Parathyroid adenoma (tissue), 2 donors: ENCODE measurements at regions not wholly inside any gene's neighbourhood (a gene's known extent, or its start where the extent isn't known, plus 50 kb on each side); places are given as distances from the start of the nearest gene placed in this dataset.

Experiments
- H2AFZ ChIP-seq: fragments of 300-600 bp; sonication (generic); one replicate; pipeline ENCODE4 v1.7.0; 2017; ENCODE audit warnings: antibody characterized with exemption, mild to moderate bottlenecking
- H3K27ac ChIP-seq: fragments of 300-600 bp; sonication (generic); one replicate; pipeline ENCODE4 v1.7.0; 2017
- H3K27me3 ChIP-seq: fragments of 300-600 bp; sonication (generic); one replicate; pipeline ENCODE4 v1.7.0; 2017; ENCODE audit warnings: low read length; ENCODE audit not compliant: control insufficient read depth, insufficient read depth
- H3K36me3 ChIP-seq: fragments of 300-600 bp; sonication (generic); one replicate; pipeline ENCODE4 v1.7.0; 2017; ENCODE audit warnings: low read length; ENCODE audit not compliant: control insufficient read depth, insufficient read depth
- H3K4me1 ChIP-seq: fragments of 300-600 bp; sonication (generic); one replicate; pipeline ENCODE4 v1.7.0; 2017; ENCODE audit warnings: control low read depth
- H3K4me2 ChIP-seq: fragments of 300-600 bp; sonication (generic); one replicate; pipeline ENCODE4 v1.7.0; 2017; ENCODE audit warnings: low read length
- H3K4me3 ChIP-seq: fragments of 300-600 bp; sonication (generic); one replicate; pipeline ENCODE4 v1.7.0; 2017; ENCODE audit warnings: low read depth, low read length
- H3K79me2 ChIP-seq: fragments of 300-600 bp; sonication (generic); one replicate; pipeline ENCODE4 v1.7.0; 2017; ENCODE audit warnings: control low read depth
- H3K9ac ChIP-seq: fragments of 300-600 bp; sonication (generic); one replicate; pipeline ENCODE4 v1.7.0; 2017; ENCODE audit warnings: mild to moderate bottlenecking
- H3K9me3 ChIP-seq: fragments of 300-600 bp; sonication (generic); one replicate; pipeline ENCODE4 v1.7.0; 2017; ENCODE audit warnings: low read length; ENCODE audit not compliant: control insufficient read depth
- TF ChIP-seq, protein P1 (sequence below): fragments of 300-600 bp; sonication (generic); IDR thresholded peaks from one replicate; pipeline ENCODE4 v1.7.0; 2017; ENCODE audit warnings: antibody characterized with exemption, mild to moderate bottlenecking
- donor health status: primary hyperparathyroidism.

- no peaks in the 10 kb centered on the region for H3K4me1 ChIP-seq
- no peak overlapping the region for H2AFZ ChIP-seq
- no peak overlapping the region for H3K9ac ChIP-seq
- TF ChIP-seq, protein P1, sequence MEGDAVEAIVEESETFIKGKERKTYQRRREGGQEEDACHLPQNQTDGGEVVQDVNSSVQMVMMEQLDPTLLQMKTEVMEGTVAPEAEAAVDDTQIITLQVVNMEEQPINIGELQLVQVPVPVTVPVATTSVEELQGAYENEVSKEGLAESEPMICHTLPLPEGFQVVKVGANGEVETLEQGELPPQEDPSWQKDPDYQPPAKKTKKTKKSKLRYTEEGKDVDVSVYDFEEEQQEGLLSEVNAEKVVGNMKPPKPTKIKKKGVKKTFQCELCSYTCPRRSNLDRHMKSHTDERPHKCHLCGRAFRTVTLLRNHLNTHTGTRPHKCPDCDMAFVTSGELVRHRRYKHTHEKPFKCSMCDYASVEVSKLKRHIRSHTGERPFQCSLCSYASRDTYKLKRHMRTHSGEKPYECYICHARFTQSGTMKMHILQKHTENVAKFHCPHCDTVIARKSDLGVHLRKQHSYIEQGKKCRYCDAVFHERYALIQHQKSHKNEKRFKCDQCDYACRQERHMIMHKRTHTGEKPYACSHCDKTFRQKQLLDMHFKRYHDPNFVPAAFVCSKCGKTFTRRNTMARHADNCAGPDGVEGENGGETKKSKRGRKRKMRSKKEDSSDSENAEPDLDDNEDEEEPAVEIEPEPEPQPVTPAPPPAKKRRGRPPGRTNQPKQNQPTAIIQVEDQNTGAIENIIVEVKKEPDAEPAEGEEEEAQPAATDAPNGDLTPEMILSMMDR, result no peak
- no peaks in the 10 kb centered on the region for H3K27me3 ChIP-seq
- H3K4me3 ChIP-seq, result no peak overlapping the region
- no peaks in the 10 kb centered on the region for H3K79me2 ChIP-seq
- no peaks in the 10 kb centered on the region for H3K36me3 ChIP-seq
- H3K27ac ChIP-seq, result no peak overlapping the region
- H3K4me2 ChIP-seq, result no peak overlapping the region
- H3K9me3 ChIP-seq, result no peaks in the 10 kb centered on the region
Measured at GRCh38 chr18:46269275-46269674, 165.1 kb downstream of the HAUS1 start.

- no peaks in the 10 kb centered on the region for H3K36me3 ChIP-seq
Measured at GRCh38 chr18:46271488-46271887, 167.3 kb downstream of the HAUS1 start.

DNA sequence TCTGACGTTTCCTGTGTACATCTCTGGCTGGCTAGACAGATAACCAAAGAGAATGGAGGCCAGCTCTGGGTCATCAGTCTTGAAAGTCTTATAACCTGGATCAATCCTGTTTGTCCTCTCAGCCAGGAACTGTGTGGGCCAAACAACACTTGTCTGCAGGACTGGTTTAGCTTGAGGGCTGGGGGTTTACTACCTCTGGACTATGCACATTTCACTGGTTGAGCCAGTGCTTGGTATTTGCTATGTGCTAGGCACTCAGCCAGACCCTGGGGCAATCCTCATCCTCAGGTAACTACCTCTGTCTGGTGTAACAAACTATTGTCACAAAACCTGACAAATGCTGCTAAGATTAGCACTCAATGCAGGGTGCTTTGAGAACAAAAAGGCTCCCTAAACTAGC is 169.7 kb downstream of the HAUS1 start:
- Histone ChIP-seq H3K36me3 (no peaks in the 10 kb centered on the region), H3K9ac (no peak overlapping the region), H3K27me3 (no peaks in the 10 kb centered on the region), H3K27ac (no peak overlapping the region), H3K79me2 (no peaks in the 10 kb centered on the region), H3K4me3 (no peak overlapping the region), H3K4me1 (no peaks in the 10 kb centered on the region), H3K9me3 (no peaks in the 10 kb centered on the region), H3K4me2 (no peak overlapping the region), H2AFZ (no peak overlapping the region)
- TF ChIP-seq, protein P1, result no peak

More at GRCh38 chr18:46271488-46271887, 167.3 kb downstream of the HAUS1 start:
- H3K4me3 ChIP-seq, result no peak overlapping the region
- H3K4me1 ChIP-seq, result no peaks in the 10 kb centered on the region
- TF ChIP-seq, protein P1, result no peak
- H3K9me3 ChIP-seq, result no peaks in the 10 kb centered on the region
- no peak overlapping the region for H2AFZ ChIP-seq
- no peaks in the 10 kb centered on the region for H3K79me2 ChIP-seq
- no peak overlapping the region for H3K9ac ChIP-seq
- H3K27me3 ChIP-seq, result no peaks in the 10 kb centered on the region
- no peak overlapping the region for H3K4me2 ChIP-seq
- H3K27ac ChIP-seq, result no peak overlapping the region

DNA sequence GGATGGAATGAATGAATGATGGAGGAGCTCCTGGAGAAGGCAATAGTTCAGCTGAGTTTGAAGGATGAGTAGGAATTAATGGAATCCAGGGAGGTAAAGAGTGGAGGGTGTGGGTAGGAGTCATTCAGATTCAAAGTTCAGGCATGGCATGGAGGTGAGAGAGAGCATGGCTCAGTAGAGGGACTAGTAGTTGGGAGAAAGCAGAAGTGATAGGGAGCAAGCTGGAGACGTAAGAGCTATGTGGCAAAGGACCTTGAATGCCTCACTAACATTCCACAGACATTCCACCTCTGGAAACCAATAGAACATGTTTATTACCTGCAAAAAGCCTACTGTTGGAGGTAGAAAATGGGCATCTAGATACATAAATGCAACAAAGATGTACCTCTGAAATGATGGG is 170.1 kb downstream of the HAUS1 start:
- TF ChIP-seq, protein P1, result no peak
- H3K4me1 ChIP-seq, result no peaks in the 10 kb centered on the region
- H3K9me3 ChIP-seq, result no peaks in the 10 kb centered on the region
- H3K4me2 ChIP-seq, result no peak overlapping the region
- no peaks in the 10 kb centered on the region for H3K36me3 ChIP-seq
- H3K27ac ChIP-seq, result no peak overlapping the region
- no peaks in the 10 kb centered on the region for H3K27me3 ChIP-seq
- no peaks in the 10 kb centered on the region for H3K79me2 ChIP-seq
- H3K4me3 ChIP-seq, result no peak overlapping the region
- no peak overlapping the region for H3K9ac ChIP-seq
- H2AFZ ChIP-seq, result no peak overlapping the region

DNA sequence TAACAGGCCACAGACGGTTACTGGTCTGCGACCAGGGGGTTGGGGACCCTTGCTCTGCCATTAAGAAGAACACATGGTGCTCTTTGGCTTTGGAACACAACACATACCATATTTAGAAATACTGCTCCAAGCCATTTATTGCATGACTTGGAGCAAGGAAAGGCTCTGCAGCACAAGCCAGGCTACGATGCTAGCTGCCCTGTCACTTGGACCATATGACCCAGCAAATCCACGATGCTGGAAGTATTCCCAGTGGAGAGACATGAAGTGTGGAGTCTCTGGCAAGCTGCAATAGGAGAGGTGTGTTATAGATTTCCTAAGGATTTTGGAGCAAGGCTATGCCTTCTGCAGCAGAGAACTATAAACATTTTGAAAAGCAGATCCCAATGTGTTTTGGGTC is 171.2 kb downstream of the HAUS1 start:
- TF ChIP-seq, protein P1, result no peak
- Histone ChIP-seq H2AFZ (no peak overlapping the region), H3K9me3 (no peaks in the 10 kb centered on the region), H3K79me2 (no peaks in the 10 kb centered on the region), H3K4me3 (no peak overlapping the region), H3K9ac (no peak overlapping the region), H3K27me3 (no peaks in the 10 kb centered on the region), H3K4me2 (no peak overlapping the region), H3K27ac (no peak overlapping the region), H3K4me1 (no peaks in the 10 kb centered on the region), H3K36me3 (no peaks in the 10 kb centered on the region)
